Fibroblast of villous mesenchyme (primary cell): ENCODE measurements at regions not wholly inside any gene's neighbourhood (a gene's known extent, or its start where the extent isn't known, plus 50 kb on each side); places are given as distances from the start of the nearest gene placed in this dataset.
"Not testable (repeated sequence)": the region's sequence is repeated elsewhere in the genome, so short reads cannot be mapped to it uniquely, and the experiment has no call there.

ENCODE experiments used
- DNase-seq: peaks from one replicate; pipeline ENCODE4 v3.0.0-alpha.2; 2010; ENCODE audit warnings: low read depth
- H3K4me3 ChIP-seq: 2 replicates; pipeline ENCODE4 v1.5.1; 2011; ENCODE audit warnings: low read depth, mild to moderate bottlenecking, low read length
- TF ChIP-seq, protein P1 (sequence below): IDR thresholded peaks from 2 replicates; pipeline ENCODE4 v1.5.1; 2012; ENCODE audit warnings: low read depth, mild to moderate bottlenecking, low read length; ENCODE audit not compliant: insufficient read depth

DNA sequence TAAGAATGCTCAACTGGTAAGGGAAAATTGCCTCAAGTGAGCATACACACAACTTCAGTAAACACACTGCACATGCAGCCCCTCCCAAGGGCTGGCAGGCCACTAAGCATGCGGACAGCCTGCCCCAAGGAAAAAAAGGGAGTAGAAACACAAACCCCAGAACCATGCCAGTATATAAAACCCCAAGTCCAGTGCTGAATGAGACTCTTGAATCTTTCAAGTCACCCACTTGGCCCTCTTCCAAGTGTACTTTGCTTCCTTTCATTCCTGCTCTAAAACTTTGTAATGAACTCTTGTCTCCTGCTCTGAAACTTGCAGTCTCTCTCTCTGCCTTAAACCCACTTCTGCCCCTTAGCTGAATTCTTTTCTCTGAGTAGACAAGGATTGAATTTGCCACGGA is 736.4 kb downstream of the RNF144A start:
- H3K4me3 ChIP-seq = no peak overlapping the region
- TF ChIP-seq, protein P1, sequence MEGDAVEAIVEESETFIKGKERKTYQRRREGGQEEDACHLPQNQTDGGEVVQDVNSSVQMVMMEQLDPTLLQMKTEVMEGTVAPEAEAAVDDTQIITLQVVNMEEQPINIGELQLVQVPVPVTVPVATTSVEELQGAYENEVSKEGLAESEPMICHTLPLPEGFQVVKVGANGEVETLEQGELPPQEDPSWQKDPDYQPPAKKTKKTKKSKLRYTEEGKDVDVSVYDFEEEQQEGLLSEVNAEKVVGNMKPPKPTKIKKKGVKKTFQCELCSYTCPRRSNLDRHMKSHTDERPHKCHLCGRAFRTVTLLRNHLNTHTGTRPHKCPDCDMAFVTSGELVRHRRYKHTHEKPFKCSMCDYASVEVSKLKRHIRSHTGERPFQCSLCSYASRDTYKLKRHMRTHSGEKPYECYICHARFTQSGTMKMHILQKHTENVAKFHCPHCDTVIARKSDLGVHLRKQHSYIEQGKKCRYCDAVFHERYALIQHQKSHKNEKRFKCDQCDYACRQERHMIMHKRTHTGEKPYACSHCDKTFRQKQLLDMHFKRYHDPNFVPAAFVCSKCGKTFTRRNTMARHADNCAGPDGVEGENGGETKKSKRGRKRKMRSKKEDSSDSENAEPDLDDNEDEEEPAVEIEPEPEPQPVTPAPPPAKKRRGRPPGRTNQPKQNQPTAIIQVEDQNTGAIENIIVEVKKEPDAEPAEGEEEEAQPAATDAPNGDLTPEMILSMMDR = no peak
- DNase-seq = no peak

DNA sequence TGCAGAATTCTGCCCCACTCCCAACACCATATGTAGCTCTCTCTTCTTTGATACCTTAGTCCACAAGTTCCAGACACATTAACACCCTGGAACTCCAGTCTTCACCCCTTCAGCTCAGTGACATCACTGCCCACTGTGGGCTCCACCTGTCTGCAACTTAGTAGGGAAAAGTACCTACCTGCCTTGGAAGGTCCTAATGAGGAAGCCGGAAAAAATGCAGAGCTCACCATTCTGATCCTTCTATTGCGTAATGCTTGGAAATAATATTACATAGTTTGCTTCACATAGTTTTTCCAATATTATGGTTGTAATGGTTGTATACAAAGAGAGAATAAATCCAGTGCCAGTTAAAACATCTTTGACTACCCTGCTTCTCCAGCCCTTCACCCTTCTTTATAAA is 738.4 kb downstream of the RNF144A start:
- TF ChIP-seq, protein P1 = no peak
- H3K4me3 ChIP-seq = no peak overlapping the region
- DNase-seq = no peak

DNA sequence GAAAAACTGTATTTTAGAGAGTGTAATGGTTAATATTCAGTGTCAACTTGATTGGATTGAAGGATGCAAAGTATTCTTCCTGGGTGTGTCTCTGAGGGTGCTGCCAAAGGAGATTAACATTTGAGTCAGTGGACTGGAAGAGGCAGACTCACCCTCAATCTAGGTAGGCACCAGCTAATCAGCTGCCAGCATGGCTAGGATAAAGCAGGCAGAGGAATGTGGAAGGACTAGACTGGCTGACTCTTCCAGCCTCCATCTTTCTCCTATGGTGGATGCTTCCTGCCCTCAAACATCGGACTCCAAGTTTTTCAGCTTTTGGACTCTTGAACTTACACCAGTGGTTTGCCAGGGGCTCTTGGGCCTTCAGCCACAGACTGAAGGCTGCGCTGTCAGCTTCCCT is 740.3 kb downstream of the RNF144A start:
- H3K4me3 ChIP-seq, DNase-seq: not testable (repeated sequence)

DNA sequence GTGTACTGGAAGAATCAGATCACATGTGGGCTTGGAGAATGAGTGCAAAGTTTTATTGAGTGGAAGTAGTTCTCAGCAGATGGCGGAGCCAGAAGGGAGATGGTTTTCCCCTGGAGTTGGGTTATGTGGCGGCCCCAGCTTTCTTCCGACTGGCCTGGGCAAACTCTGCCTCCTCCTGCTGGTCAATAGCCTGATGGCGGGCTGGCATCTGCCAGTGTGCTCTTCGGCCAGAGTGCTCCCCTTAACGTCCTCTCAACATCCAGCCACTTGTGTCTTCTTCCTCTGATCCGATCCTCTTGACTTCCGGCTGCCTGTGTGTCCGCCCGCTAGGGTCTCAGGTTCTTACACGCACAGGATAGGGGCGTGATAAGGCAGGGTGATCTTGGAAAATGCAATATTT is 741.3 kb downstream of the RNF144A start:
- TF ChIP-seq, protein P1 = no peak
- DNase-seq = no peak
- no peak overlapping the region for H3K4me3 ChIP-seq

DNA sequence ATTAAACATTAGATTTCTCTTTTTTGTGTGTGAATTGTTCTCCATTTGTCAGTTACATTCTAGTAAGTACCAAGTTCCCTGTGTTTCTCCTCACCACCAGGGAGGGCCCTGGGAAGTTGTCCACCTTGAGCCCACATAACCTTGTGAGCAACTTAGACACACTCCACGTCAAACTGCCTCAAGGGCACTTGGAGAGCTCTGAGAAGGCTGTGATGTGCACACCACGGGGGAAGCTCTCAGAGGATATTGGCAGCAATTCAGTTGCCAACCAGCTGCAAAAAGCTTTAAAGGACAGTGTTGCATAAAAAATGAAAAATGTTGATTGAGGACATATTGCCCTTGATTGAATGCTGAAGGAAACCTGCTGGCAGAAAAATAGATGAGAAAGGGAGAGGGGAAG is 743.6 kb downstream of the RNF144A start:
- no peak for DNase-seq
- TF ChIP-seq, protein P1 = no peak
- no peak overlapping the region for H3K4me3 ChIP-seq

DNA sequence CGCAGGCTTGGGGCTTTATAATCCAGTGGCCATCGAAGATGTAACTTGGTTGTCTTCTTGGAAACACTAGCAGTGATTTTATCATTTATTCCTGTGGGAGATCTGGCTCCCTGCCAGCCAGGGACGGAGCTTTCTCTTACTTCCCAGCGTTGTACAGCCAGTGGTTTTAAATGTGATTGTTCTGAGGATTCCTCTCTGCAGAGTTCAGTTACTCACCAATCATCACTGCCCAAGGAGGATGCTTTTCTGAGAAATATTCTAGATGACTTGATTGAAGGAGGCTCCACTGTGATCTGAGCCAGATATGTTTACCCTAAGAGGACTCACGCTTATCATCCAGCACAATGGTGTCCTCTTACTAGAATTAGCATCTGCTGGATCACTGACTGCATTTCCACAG is 744.3 kb downstream of the RNF144A start:
- DNase-seq = no peak
- no peak overlapping the region for H3K4me3 ChIP-seq
- TF ChIP-seq, protein P1 = no peak

DNA sequence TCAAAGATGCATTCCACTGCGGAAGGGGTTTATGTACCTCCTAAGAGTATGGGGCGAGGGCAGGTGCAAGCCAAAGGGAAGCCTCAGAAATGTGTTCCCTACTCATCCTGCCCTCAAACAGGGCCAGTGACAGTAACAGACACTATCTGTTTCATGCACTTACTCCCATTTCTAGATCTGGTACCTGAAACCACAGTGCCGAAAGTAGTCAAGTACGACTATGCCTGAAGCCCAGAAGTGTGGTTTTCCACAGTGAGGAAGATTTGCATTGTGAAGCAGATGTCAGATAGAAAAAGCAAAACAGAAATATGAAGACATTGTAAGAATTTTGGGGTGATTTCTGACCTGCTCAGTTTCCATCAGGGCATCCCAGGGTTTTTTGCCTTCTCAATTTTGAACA is 748.7 kb downstream of the RNF144A start:
- TF ChIP-seq, protein P1 = no peak
- H3K4me3 ChIP-seq = no peak overlapping the region
- DNase-seq = no peak
